Small intestine (tissue), 7 donors: ENCODE measurements at regions not wholly inside any gene's neighbourhood (a gene's known extent, or its start where the extent isn't known, plus 50 kb on each side); places are given as distances from the start of the nearest gene placed in this dataset.
A peak's percentile ranks its signal among the peaks of the same experiment; 100 is the strongest.

Source experiments
- DNase-seq, 2 donors: peaks; one replicate each; pipeline versions ENCODE4 v3.0.0 to v3.0.0-alpha.2; 2013
- FAIRE-seq: peaks from 2 replicates; lab custom pipeline; 2012; peaks lifted over from hg19 to GRCh38; lab: Jason Lieb, UNC
- H3K27ac ChIP-seq, 3 donors: one replicate each; pipeline ENCODE4 v1.5.1; 2013; ENCODE audit warnings: low read length in 2 of 3, mild to moderate bottlenecking in 2 of 3, control low read depth in 1 of 3, inconsistent platforms in 1 of 3, low read depth in 1 of 3, moderate library complexity in 1 of 3
- H3K27me3 ChIP-seq, 3 donors: one replicate each; pipeline ENCODE4 v1.6.1; 2013; ENCODE audit warnings: low read length in 3 of 3, inconsistent platforms in 1 of 3; ENCODE audit not compliant: control insufficient read depth in 3 of 3, insufficient read depth in 3 of 3
- H3K36me3 ChIP-seq, 3 donors: one replicate each; pipeline ENCODE4 v1.6.1; 2013; ENCODE audit warnings: low read length in 3 of 3, inconsistent platforms in 1 of 3, low read depth in 1 of 3, mild to moderate bottlenecking in 1 of 3, moderate library complexity in 1 of 3; ENCODE audit not compliant: control insufficient read depth in 3 of 3, insufficient read depth in 2 of 3
- H3K4me1 ChIP-seq, 3 donors: one replicate each; pipeline ENCODE4 v1.6.1; 2013; ENCODE audit warnings: low read length in 2 of 3, inconsistent platforms in 1 of 3, low read depth in 1 of 3, mild to moderate bottlenecking in 1 of 3, moderate library complexity in 1 of 3; ENCODE audit not compliant: control insufficient read depth in 3 of 3, insufficient read depth in 2 of 3
- H3K4me3 ChIP-seq, 3 donors: one replicate each; pipeline ENCODE4 v1.5.1; 2013; ENCODE audit warnings: low read length in 3 of 3, control low read depth in 1 of 3, inconsistent platforms in 1 of 3, low read depth in 1 of 3, mild to moderate bottlenecking in 1 of 3, moderate library complexity in 1 of 3
- H3K9me3 ChIP-seq, 2 donors: one replicate each; pipeline ENCODE4 v1.6.1; 2013; ENCODE audit warnings: low read depth in 1 of 2, low read length in 1 of 2; ENCODE audit not compliant: control insufficient read depth in 2 of 2, insufficient read depth in 1 of 2
- WGBS, 3 donors: extraction: QIAGEN DNeasy Blood & Tissue Kit; methylation state at CpG; one replicate each; pipeline ENCODE4 v1.1.7; 2013; 5-methylcytosine and 5-hydroxymethylcytosine counted together
- donor health status: healthy with polysubstance abuse.
- donor health status: control.
- donor health status: control.
- donor health status: Bipolar disorder and iron deficiency.
- donor health status: healthy.

- H3K27ac ChIP-seq, result no peak overlapping the region
- FAIRE-seq, result no peak
These were observed 430.9 kb downstream of the ATP23 start for GRCh38 chr12:58372298-58372697.

GRCh38 chr12:58378028-58378427, 436.7 kb downstream of the ATP23 start:
- FAIRE-seq (no peak), DNase-seq (no peak)
- 88 to 93% (median 90%) methylated on average over 2 of the region's 2 CpGs for WGBS, 3 donors
- H3K27me3 ChIP-seq, result no peaks in the 10 kb centered on the region
- no peaks in the 10 kb centered on the region for H3K4me1 ChIP-seq
- H3K9me3 ChIP-seq, result no peaks in the 10 kb centered on the region
- no peak overlapping the region for H3K27ac ChIP-seq
- H3K36me3 ChIP-seq, result no peaks in the 10 kb centered on the region
- H3K4me3 ChIP-seq, result no peak overlapping the region

More at GRCh38 chr12:58372298-58372697, 430.9 kb downstream of the ATP23 start:
- Histone ChIP-seq H3K4me1 (no peaks in the 10 kb centered on the region), H3K36me3 (no peaks in the 10 kb centered on the region), H3K9me3 (peaks cover 0 to 2% of the 10 kb centered on the region in 2 donors), H3K27me3 (peaks cover 0 to 2% (median 0%) of the 10 kb centered on the region in 3 donors), H3K4me3 (no peak overlapping the region)
- 63 to 74% (median 63%) methylated on average over 3 of the region's 3 CpGs for WGBS, 3 donors
- DNase-seq, result peak in 1 of 2 donors; percentile 45

GRCh38 chr12:58381546-58381945, 440.2 kb downstream of the ATP23 start:
- Histone ChIP-seq H3K9me3 (no peaks in the 10 kb centered on the region), H3K4me1 (no peaks in the 10 kb centered on the region), H3K27ac (no peak overlapping the region), H3K36me3 (no peaks in the 10 kb centered on the region), H3K27me3 (no peaks in the 10 kb centered on the region), H3K4me3 (no peak overlapping the region)
- FAIRE-seq, result no peak
- 74 to 82% (median 78%) methylated on average over 6 of the region's 6 CpGs for WGBS, 3 donors
- DNase-seq, result no peak

GRCh38 chr12:58384196-58384595, 442.8 kb downstream of the ATP23 start:
- FAIRE-seq (no peak), DNase-seq (no peak)
- WGBS, 3 donors, result 74 to 96% (median 89%) methylated on average over 1 of the region's 1 CpG
- H3K4me3 ChIP-seq, result no peak overlapping the region
- H3K27me3 ChIP-seq, result no peaks in the 10 kb centered on the region
- no peak overlapping the region for H3K27ac ChIP-seq
- H3K9me3 ChIP-seq, result no peaks in the 10 kb centered on the region
- H3K36me3 ChIP-seq, result no peaks in the 10 kb centered on the region
- H3K4me1 ChIP-seq, result no peaks in the 10 kb centered on the region

GRCh38 chr12:58386136-58386535, 444.8 kb downstream of the ATP23 start:
- Histone ChIP-seq H3K36me3 (no peaks in the 10 kb centered on the region), H3K4me3 (no peak overlapping the region), H3K27ac (no peak overlapping the region), H3K27me3 (no peaks in the 10 kb centered on the region), H3K9me3 (no peaks in the 10 kb centered on the region), H3K4me1 (no peaks in the 10 kb centered on the region)
- DNase-seq, result no peak
- 64 to 86% (median 68%) methylated on average over 2 of the region's 2 CpGs for WGBS, 3 donors
- FAIRE-seq, result no peak

- H3K36me3 ChIP-seq, result no peaks in the 10 kb centered on the region
- WGBS, 3 donors, result 72 to 85% (median 73%) methylated on average over 2 of the region's 2 CpGs
- DNase-seq (no peak), FAIRE-seq (no peak)
- H3K4me1 ChIP-seq, result no peaks in the 10 kb centered on the region
- H3K27me3 ChIP-seq, result no peaks in the 10 kb centered on the region
- no peak overlapping the region for H3K4me3 ChIP-seq
- no peak overlapping the region for H3K27ac ChIP-seq
- H3K9me3 ChIP-seq, result no peaks in the 10 kb centered on the region
These were observed 445.8 kb downstream of the ATP23 start for GRCh38 chr12:58387199-58387598.

GRCh38 chr12:58388261-58388660, 446.9 kb downstream of the ATP23 start:
- no peaks in the 10 kb centered on the region for H3K9me3 ChIP-seq
- H3K4me1 ChIP-seq, result no peaks in the 10 kb centered on the region
- H3K27me3 ChIP-seq, result no peaks in the 10 kb centered on the region
- no peak overlapping the region for H3K4me3 ChIP-seq
- FAIRE-seq, result no peak
- whole genome bisulfite sequencing, 3 donors, result 69 to 85% (median 72%) methylated on average over 2 of the region's 2 CpGs
- no peaks in the 10 kb centered on the region for H3K36me3 ChIP-seq
- no peak overlapping the region for H3K27ac ChIP-seq
- DNase-seq, result no peak

- DNase-seq (no peak), FAIRE-seq (no peak)
- H3K36me3 ChIP-seq, result no peaks in the 10 kb centered on the region
- H3K27me3 ChIP-seq, result no peaks in the 10 kb centered on the region
- H3K4me3 ChIP-seq, result no peak overlapping the region
- H3K4me1 ChIP-seq, result no peaks in the 10 kb centered on the region
- no peaks in the 10 kb centered on the region for H3K9me3 ChIP-seq
- WGBS, 3 donors, result 73 to 81% (median 73%) methylated on average over 3 of the region's 3 CpGs
- no peak overlapping the region for H3K27ac ChIP-seq
These were observed 451.8 kb downstream of the ATP23 start for GRCh38 chr12:58393152-58393551.

GRCh38 chr12:58395056-58395455, 453.7 kb downstream of the ATP23 start:
- H3K4me3 ChIP-seq, result no peak overlapping the region
- 33 to 74% (median 48%) methylated on average over 3 of the region's 3 CpGs for WGBS, 3 donors
- FAIRE-seq, result no peak
- H3K27me3 ChIP-seq, result no peaks in the 10 kb centered on the region
- no peak overlapping the region for H3K27ac ChIP-seq
- no peaks in the 10 kb centered on the region for H3K4me1 ChIP-seq
- no peaks in the 10 kb centered on the region for H3K9me3 ChIP-seq
- no peaks in the 10 kb centered on the region for H3K36me3 ChIP-seq
- DNase-seq, result no peak
